HG03060 (cell line): ENCODE measurements at regions not wholly inside any gene's neighbourhood (a gene's known extent, or its start where the extent isn't known, plus 50 kb on each side); places are given as distances from the start of the nearest gene placed in this dataset.

Experiments used
- ATAC-seq: cut with Tn5 transposase; IDR thresholded peaks from one replicate; pipeline ENCODE4 v1.9.1; 2021; ENCODE audit warnings: low read depth, moderate number of reproducible peaks; ENCODE audit not compliant: unreplicated experiment

GRCh38 chr12:92650228-92650822, 52.5 kb upstream of the PLEKHG7 start:
- no peak for ATAC-seq

- peak; percentile 75 for ATAC-seq
Observed at GRCh38 chr12:92649511-92650227, 53.1 kb upstream of the PLEKHG7 start.

- ATAC-seq, result no peak
Observed at GRCh38 chr12:92648242-92649031, 54.4 kb upstream of the PLEKHG7 start.

- no peak for ATAC-seq
Observed at GRCh38 chr12:92641291-92641690, 61.5 kb upstream of the PLEKHG7 start.

- no peak for ATAC-seq
Observed at GRCh38 chr12:92640691-92641090, 62.1 kb upstream of the PLEKHG7 start.

- ATAC-seq, result no peak
Observed at GRCh38 chr12:92639017-92639416, 63.8 kb upstream of the PLEKHG7 start.

- ATAC-seq, result no peak
Observed at GRCh38 chr12:92634730-92635129, 68.1 kb upstream of the PLEKHG7 start.

- no peak for ATAC-seq
Observed at GRCh38 chr12:92634202-92634601, 68.6 kb upstream of the PLEKHG7 start.

GRCh38 chr12:92630968-92631367, 71.8 kb upstream of the PLEKHG7 start:
- no peak for ATAC-seq

- no peak for ATAC-seq
Observed at GRCh38 chr12:92629349-92630065, 73.3 kb upstream of the PLEKHG7 start.

GRCh38 chr12:92628476-92628875, 74.3 kb upstream of the PLEKHG7 start:
- ATAC-seq, result no peak

GRCh38 chr12:92627511-92627910, 75.3 kb upstream of the PLEKHG7 start:
- no peak for ATAC-seq

GRCh38 chr12:92625639-92626310, 77.0 kb upstream of the PLEKHG7 start:
- no peak for ATAC-seq

- ATAC-seq, result no peak
Observed at GRCh38 chr12:92624236-92624635, 78.6 kb upstream of the PLEKHG7 start.

- ATAC-seq, result no peak
Observed at GRCh38 chr12:92623386-92623785, 79.4 kb upstream of the PLEKHG7 start.

- ATAC-seq, result no peak
Observed at GRCh38 chr12:92621833-92622232, 81.0 kb upstream of the PLEKHG7 start.

- no peak for ATAC-seq
Observed at GRCh38 chr12:92621312-92621711, 81.5 kb upstream of the PLEKHG7 start.

- ATAC-seq, result no peak
Observed at GRCh38 chr12:92619730-92620684, 82.8 kb upstream of the PLEKHG7 start.

- ATAC-seq, result no peak
Observed at GRCh38 chr12:92619026-92619425, 83.8 kb upstream of the PLEKHG7 start.
